SKM-1 treated with dmso at 0.1 percent for 144 hours (cell line): ENCODE measurements at regions not wholly inside any gene's neighbourhood (a gene's known extent, or its start where the extent isn't known, plus 50 kb on each side); places are given as distances from the start of the nearest gene placed in this dataset.
A peak's percentile ranks its signal among the peaks of the same experiment; 100 is the strongest.

Experiments
- DNase-seq: peaks from one replicate; lab custom pipeline; 2025; ENCODE audit not compliant: unreplicated experiment; lab: John Stamatoyannopoulos, UW

GRCh38 chr1:106681939-106682522, 374.4 kb upstream of the PRMT6 start:
- DNase-seq, result no peak

- no peak for DNase-seq
These were observed 368.0 kb upstream of the PRMT6 start for GRCh38 chr1:106688446-106688845.

GRCh38 chr1:106698660-106699059, 357.8 kb upstream of the PRMT6 start:
- no peak for DNase-seq

GRCh38 chr1:106699433-106699832, 357.0 kb upstream of the PRMT6 start:
- no peak for DNase-seq

GRCh38 chr1:106700211-106700610, 356.3 kb upstream of the PRMT6 start:
- no peak for DNase-seq

GRCh38 chr1:106705971-106706370, 350.5 kb upstream of the PRMT6 start:
- no peak for DNase-seq

- no peak for DNase-seq
These were observed 338.9 kb upstream of the PRMT6 start for GRCh38 chr1:106717591-106717990.

- no peak for DNase-seq
These were observed 334.7 kb upstream of the PRMT6 start for GRCh38 chr1:106721790-106722189.

GRCh38 chr1:106722466-106722865, 334.0 kb upstream of the PRMT6 start:
- DNase-seq, result no peak

GRCh38 chr1:106727171-106727570, 329.3 kb upstream of the PRMT6 start:
- DNase-seq, result peak; percentile 31

- no peak for DNase-seq
These were observed 309.9 kb upstream of the PRMT6 start for GRCh38 chr1:106746448-106747085.

GRCh38 chr1:106747232-106747631, 309.2 kb upstream of the PRMT6 start:
- no peak for DNase-seq

GRCh38 chr1:106747791-106748190, 308.7 kb upstream of the PRMT6 start:
- DNase-seq, result no peak

GRCh38 chr1:106748606-106749005, 307.9 kb upstream of the PRMT6 start:
- DNase-seq, result no peak

- DNase-seq, result no peak
These were observed 307.0 kb upstream of the PRMT6 start for GRCh38 chr1:106749491-106749890.

GRCh38 chr1:106749906-106750305, 306.6 kb upstream of the PRMT6 start:
- no peak for DNase-seq

GRCh38 chr1:106751002-106751401, 305.5 kb upstream of the PRMT6 start:
- no peak for DNase-seq

- DNase-seq, result no peak
These were observed 303.4 kb upstream of the PRMT6 start for GRCh38 chr1:106753066-106753465.

GRCh38 chr1:106754957-106755356, 301.5 kb upstream of the PRMT6 start:
- no peak for DNase-seq

- DNase-seq, result no peak
These were observed 300.6 kb upstream of the PRMT6 start for GRCh38 chr1:106755682-106756406.

- DNase-seq, result no peak
These were observed 299.7 kb upstream of the PRMT6 start for GRCh38 chr1:106756752-106757151.

GRCh38 chr1:106768077-106768476, 288.4 kb upstream of the PRMT6 start:
- DNase-seq, result no peak
